B cell (primary cell): ENCODE measurements at regions not wholly inside any gene's neighbourhood (a gene's known extent, or its start where the extent isn't known, plus 50 kb on each side); places are given as distances from the start of the nearest gene placed in this dataset.

Experiments
- ATAC-seq: fragments of 200-7000 bp; cut with Tn5 transposase; one replicate; pipeline ENCODE4 v1.10.0; 2021; ENCODE audit warnings: low read depth, mild to moderate bottlenecking, moderate number of reproducible peaks, moderate library complexity
- CTCF ChIA-PET: fragments of 350-600 bp; sonication (Branson Sonifier 250); formaldehyde crosslinking; loops from one replicate; lab custom pipeline; 2021; ENCODE audit warnings: antibody characterized with exemption, inconsistent platforms; lab: Charles Lee
- POLR2A ChIA-PET: fragments of 350-600 bp; sonication (Branson Sonifier 250); formaldehyde crosslinking; loops from one replicate; lab custom pipeline; 2021; ENCODE audit warnings: antibody characterized with exemption; lab: Charles Lee
- DNase-seq: peaks from one replicate; pipeline ENCODE4 v3.0.0; 2013
- H2AFZ ChIP-seq: 2 replicates; pipeline ENCODE4 v1.6.1; 2012; ENCODE audit warnings: mild to moderate bottlenecking, low read depth, low read length; ENCODE audit not compliant: insufficient read depth, poor library complexity, severe bottlenecking
- H3K27ac ChIP-seq, 2 donors: 1 replicate in 1 of 2; 2 replicates in 1 of 2; pipeline ENCODE4 v1.5.1; 2012 to 2013; ENCODE audit warnings: low read length in 2 of 2, mild to moderate bottlenecking in 2 of 2, moderate library complexity in 1 of 2
- H3K27me3 ChIP-seq, 4 experiments: fragments of 200-600 bp in 1 of 4; sonication (generic) in 1 of 4; replicated peaks in 1 of 4; 1 replicate in 2 of 4; 2 replicates in 2 of 4; pipeline versions ENCODE4 v1.6.1 to v1.7.0; 2013 to 2016; ENCODE audit warnings: low read length in 3 of 4, mild to moderate bottlenecking in 2 of 4, mixed read lengths in 1 of 4, moderate library complexity in 1 of 4; ENCODE audit not compliant: insufficient read depth in 4 of 4, control insufficient read depth in 3 of 4; ENCODE audit errors: control extremely low read depth in 1 of 4
- H3K36me3 ChIP-seq, 2 experiments: replicated peaks in 1 of 2; 1 replicate in 1 of 2; 2 replicates in 1 of 2; pipeline versions ENCODE4 v1.6.1 to v1.7.1; 2013; ENCODE audit warnings: low read length in 1 of 2; ENCODE audit not compliant: insufficient read depth in 2 of 2, control insufficient read depth in 1 of 2; ENCODE audit errors: control extremely low read depth in 1 of 2, extremely low read depth in 1 of 2
- H3K4me1 ChIP-seq, 2 donors: fragments of 200-600 bp in 1 of 2; sonication (generic) in 1 of 2; 1 replicate in 1 of 2; 2 replicates in 1 of 2; pipeline versions ENCODE4 v1.5.1 to v1.6.1; 2013 to 2017; ENCODE audit warnings: low read length in 2 of 2; ENCODE audit not compliant: control insufficient read depth in 2 of 2, insufficient read depth in 2 of 2
- H3K4me2 ChIP-seq: replicated peaks from 2 replicates; pipeline ENCODE3; 2012; ENCODE audit warnings: mild to moderate bottlenecking, low read depth, low read length; ENCODE audit not compliant: poor library complexity, severe bottlenecking
- H3K4me3 ChIP-seq, 5 experiments: fragments of 200-600 bp in 1 of 5; sonication (generic) in 1 of 5; 1 replicate in 3 of 5; 2 replicates in 2 of 5; pipeline versions ENCODE4 v1.5.1 to v1.7.0; 2011 to 2016; ENCODE audit warnings: low read length in 4 of 5, mild to moderate bottlenecking in 4 of 5, low read depth in 2 of 5, control low read depth in 1 of 5, moderate library complexity in 1 of 5; ENCODE audit not compliant: insufficient read depth in 1 of 5; ENCODE audit errors: control extremely low read depth in 1 of 5, extremely low read depth in 1 of 5
- H3K79me2 ChIP-seq: fragments of 200-600 bp; sonication (generic); one replicate; pipeline ENCODE4 v1.6.0; 2016; ENCODE audit warnings: low read length; ENCODE audit not compliant: control insufficient read depth, insufficient read depth
- H3K9ac ChIP-seq: fragments of 200-600 bp; sonication (generic); 2 replicates; pipeline ENCODE4 v1.6.1; 2017; ENCODE audit warnings: mild to moderate bottlenecking, low read length, moderate library complexity
- H3K9me3 ChIP-seq, 3 donors: one replicate each; pipeline versions ENCODE4 v1.6.1 to v1.7.1; 2013; ENCODE audit warnings: low read length in 2 of 3; ENCODE audit not compliant: control insufficient read depth in 2 of 3, insufficient read depth in 1 of 3; ENCODE audit errors: control extremely low read depth in 1 of 3
- H4K20me1 ChIP-seq: 2 replicates; pipeline ENCODE4 v1.6.0; 2012; ENCODE audit warnings: mild to moderate bottlenecking, low read length; ENCODE audit not compliant: insufficient read depth, control insufficient read depth, poor library complexity, severe bottlenecking
- H3K27ac Mint-ChIP-seq: one replicate; pipeline ENCODE4 v1.8.0; 2021; ENCODE audit warnings: mixed read lengths
- H3K27me3 Mint-ChIP-seq: one replicate; pipeline ENCODE4 v1.8.0; 2021; ENCODE audit warnings: mixed read lengths
- H3K4me1 Mint-ChIP-seq: one replicate; pipeline ENCODE4 v1.8.0; 2021; ENCODE audit warnings: mixed read lengths
- H3K4me3 Mint-ChIP-seq: one replicate; pipeline ENCODE4 v1.8.0; 2021; ENCODE audit warnings: mixed read lengths
- H3K9me3 Mint-ChIP-seq: one replicate; pipeline ENCODE4 v1.8.0; 2022; ENCODE audit warnings: mixed read lengths; ENCODE audit not compliant: insufficient read depth
- EZH2 ChIP-seq: IDR thresholded peaks from 2 replicates; pipeline ENCODE4 v1.6.1; 2012; ENCODE audit warnings: borderline replicate concordance, low read depth, mild to moderate bottlenecking, moderate library complexity, low read length; ENCODE audit not compliant: insufficient read depth, poor library complexity, severe bottlenecking
- WGBS: methylation state at CpG from one replicate; pipeline ENCODE4 v1.1.5; 2013; ENCODE audit warnings: missing lambda C conversion rate; ENCODE audit not compliant: insufficient coverage; 5-methylcytosine and 5-hydroxymethylcytosine counted together
- intact Hi-C: fragments of 100-400 bp; cut with micrococcal nuclease; formaldehyde crosslinking; loops from one replicate; pipeline ENCODE4 v1.10.0; 2022
- TF ChIP-seq, protein P1 (sequence below): fragments of 200-600 bp; IDR thresholded peaks from one replicate; pipeline ENCODE4 v1.8.0; 2022; ENCODE audit warnings: antibody characterized with exemption, mild to moderate bottlenecking

DNA sequence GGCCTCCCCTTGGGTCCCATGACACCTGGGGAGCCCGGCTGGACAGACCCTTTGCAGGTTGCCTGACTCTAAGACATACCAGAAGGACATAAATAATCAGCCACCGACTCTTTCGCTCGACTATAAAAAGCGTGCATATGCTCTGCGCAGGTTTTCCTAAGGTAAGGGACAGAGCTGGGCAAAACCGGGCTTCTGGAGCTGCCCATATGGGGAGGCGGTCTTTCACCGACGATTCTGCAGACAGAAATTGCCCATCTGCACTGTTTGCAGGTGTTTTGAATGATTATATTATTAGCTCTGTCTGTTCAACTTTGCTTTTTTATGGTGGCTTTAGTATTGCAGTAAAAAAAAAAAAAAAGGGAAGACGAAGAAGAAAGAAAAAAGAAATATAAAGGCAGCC is 347.2 kb downstream of the TSHZ3 start:
- H3K27ac ChIP-seq, result no peak overlapping the region
- no peak overlapping the region for H3K4me3 ChIP-seq
- no peak for ATAC-seq
- H4K20me1 ChIP-seq, result no peaks in the 10 kb centered on the region
- H3K9me3 ChIP-seq, result peaks cover 0 to 21% (median 0%) of the 10 kb centered on the region in 3 donors
- DNase-seq, result no peak
- no peaks in the 10 kb centered on the region for H3K36me3 ChIP-seq
- H3K27ac Mint-ChIP-seq, result no peak overlapping the region
- no peak overlapping the region for H3K4me2 ChIP-seq
- H2AFZ ChIP-seq, result no peak overlapping the region
- CTCF ChIA-PET, result no interaction called here
- H3K79me2 ChIP-seq, result no peaks in the 10 kb centered on the region
- 97% methylated on average over 9 of the region's 11 CpGs for WGBS
- H3K4me3 Mint-ChIP-seq, result no peak overlapping the region
- peaks cover 4% of the 10 kb centered on the region for H3K9me3 Mint-ChIP-seq
- intact Hi-C loops, result no loop called here
- no peaks in the 10 kb centered on the region for H3K4me1 Mint-ChIP-seq
- H3K27me3 ChIP-seq, result no peaks in the 10 kb centered on the region
- POLR2A ChIA-PET, result no interaction called here
- no peaks in the 10 kb centered on the region for H3K4me1 ChIP-seq
- TF ChIP-seq, protein P1, sequence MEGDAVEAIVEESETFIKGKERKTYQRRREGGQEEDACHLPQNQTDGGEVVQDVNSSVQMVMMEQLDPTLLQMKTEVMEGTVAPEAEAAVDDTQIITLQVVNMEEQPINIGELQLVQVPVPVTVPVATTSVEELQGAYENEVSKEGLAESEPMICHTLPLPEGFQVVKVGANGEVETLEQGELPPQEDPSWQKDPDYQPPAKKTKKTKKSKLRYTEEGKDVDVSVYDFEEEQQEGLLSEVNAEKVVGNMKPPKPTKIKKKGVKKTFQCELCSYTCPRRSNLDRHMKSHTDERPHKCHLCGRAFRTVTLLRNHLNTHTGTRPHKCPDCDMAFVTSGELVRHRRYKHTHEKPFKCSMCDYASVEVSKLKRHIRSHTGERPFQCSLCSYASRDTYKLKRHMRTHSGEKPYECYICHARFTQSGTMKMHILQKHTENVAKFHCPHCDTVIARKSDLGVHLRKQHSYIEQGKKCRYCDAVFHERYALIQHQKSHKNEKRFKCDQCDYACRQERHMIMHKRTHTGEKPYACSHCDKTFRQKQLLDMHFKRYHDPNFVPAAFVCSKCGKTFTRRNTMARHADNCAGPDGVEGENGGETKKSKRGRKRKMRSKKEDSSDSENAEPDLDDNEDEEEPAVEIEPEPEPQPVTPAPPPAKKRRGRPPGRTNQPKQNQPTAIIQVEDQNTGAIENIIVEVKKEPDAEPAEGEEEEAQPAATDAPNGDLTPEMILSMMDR, result no peak
- TF ChIP-seq EZH2, result no peak
- no peak overlapping the region for H3K9ac ChIP-seq
- H3K27me3 Mint-ChIP-seq, result no peaks in the 10 kb centered on the region

GRCh38 chr19:31000913-31001312 is 348.3 kb downstream of the TSHZ3 start:
- H3K4me1 Mint-ChIP-seq, result no peaks in the 10 kb centered on the region
- Histone ChIP-seq H3K27me3 (no peaks in the 10 kb centered on the region), H3K9ac (no peak overlapping the region), H3K79me2 (no peaks in the 10 kb centered on the region), H4K20me1 (no peaks in the 10 kb centered on the region), H3K27ac (no peak overlapping the region), H3K4me2 (no peak overlapping the region), H3K4me3 (no peak overlapping the region), H2AFZ (no peak overlapping the region), H3K4me1 (no peaks in the 10 kb centered on the region), H3K9me3 (peaks cover 0 to 18% (median 0%) of the 10 kb centered on the region in 3 donors), H3K36me3 (no peaks in the 10 kb centered on the region)
- WGBS, result 75% methylated on average over 2 of the region's 2 CpGs
- DNase-seq (no peak), ATAC-seq (no peak)
- H3K27ac Mint-ChIP-seq, result no peak overlapping the region
- H3K27me3 Mint-ChIP-seq, result no peaks in the 10 kb centered on the region
- ChIA-PET CTCF (no interaction called here), POLR2A (no interaction called here)
- TF ChIP-seq, protein P1, result no peak
- TF ChIP-seq EZH2, result no peak
- intact Hi-C loops, result no loop called here
- H3K4me3 Mint-ChIP-seq, result no peak overlapping the region
- no peaks in the 10 kb centered on the region for H3K9me3 Mint-ChIP-seq
